Tibial nerve (tissue), 4 donors: ENCODE measurements at regions not wholly inside any gene's neighbourhood (a gene's known extent, or its start where the extent isn't known, plus 50 kb on each side); places are given as distances from the start of the nearest gene placed in this dataset.

ENCODE experiments used
- EP300 ChIP-seq, 2 donors: sonication (generic); formaldehyde crosslinking; IDR thresholded peaks; one replicate each; pipeline ENCODE4 v1.6.1; 2017; ENCODE audit warnings: antibody characterized with exemption in 2 of 2, mild to moderate bottlenecking in 1 of 2
- POLR2A ChIP-seq, 2 donors: fragments of 450-650 bp; IDR thresholded peaks; one replicate each; pipeline ENCODE4 v1.6.1; 2017; ENCODE audit warnings: antibody characterized with exemption in 2 of 2, mild to moderate bottlenecking in 2 of 2, moderate library complexity in 2 of 2
- TF ChIP-seq, protein P1 (sequence below), 5 experiments: fragments of 200-600 bp in 3 of 5; fragments of 450-650 bp in 2 of 5; sonication (generic) in 3 of 5; IDR thresholded peaks; one replicate each; pipeline ENCODE4 v1.5.1; 2016 to 2019; ENCODE audit warnings: antibody characterized with exemption in 5 of 5, mild to moderate bottlenecking in 3 of 5, moderate library complexity in 2 of 5

DNA sequence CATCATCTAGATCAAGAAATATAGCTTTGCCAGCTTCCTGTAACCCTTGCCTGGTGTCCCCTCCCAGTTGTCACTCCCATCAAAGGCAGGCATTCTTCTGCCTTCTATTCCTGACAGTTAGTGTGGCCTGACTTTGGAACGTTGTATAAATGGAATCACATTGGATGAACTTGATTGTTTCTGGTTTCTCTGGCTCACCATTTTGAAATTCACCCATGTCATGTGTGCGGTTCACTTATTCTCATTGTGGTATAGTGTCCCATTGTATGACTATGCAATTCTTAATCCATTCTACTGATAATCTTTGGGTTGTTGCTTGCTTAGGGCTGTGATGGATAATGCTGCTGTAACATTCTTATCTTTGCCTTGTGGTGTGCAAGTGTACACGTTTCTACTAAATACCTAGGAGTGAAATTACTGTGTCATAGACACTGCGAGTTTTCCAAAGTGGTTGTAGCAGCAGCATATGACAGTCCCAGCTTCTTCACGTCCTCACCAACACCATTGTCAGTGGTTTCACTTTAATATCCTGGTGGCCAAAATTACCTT lies 73.2 kb downstream of the VEGFA start:
- TF ChIP-seq, protein P1, sequence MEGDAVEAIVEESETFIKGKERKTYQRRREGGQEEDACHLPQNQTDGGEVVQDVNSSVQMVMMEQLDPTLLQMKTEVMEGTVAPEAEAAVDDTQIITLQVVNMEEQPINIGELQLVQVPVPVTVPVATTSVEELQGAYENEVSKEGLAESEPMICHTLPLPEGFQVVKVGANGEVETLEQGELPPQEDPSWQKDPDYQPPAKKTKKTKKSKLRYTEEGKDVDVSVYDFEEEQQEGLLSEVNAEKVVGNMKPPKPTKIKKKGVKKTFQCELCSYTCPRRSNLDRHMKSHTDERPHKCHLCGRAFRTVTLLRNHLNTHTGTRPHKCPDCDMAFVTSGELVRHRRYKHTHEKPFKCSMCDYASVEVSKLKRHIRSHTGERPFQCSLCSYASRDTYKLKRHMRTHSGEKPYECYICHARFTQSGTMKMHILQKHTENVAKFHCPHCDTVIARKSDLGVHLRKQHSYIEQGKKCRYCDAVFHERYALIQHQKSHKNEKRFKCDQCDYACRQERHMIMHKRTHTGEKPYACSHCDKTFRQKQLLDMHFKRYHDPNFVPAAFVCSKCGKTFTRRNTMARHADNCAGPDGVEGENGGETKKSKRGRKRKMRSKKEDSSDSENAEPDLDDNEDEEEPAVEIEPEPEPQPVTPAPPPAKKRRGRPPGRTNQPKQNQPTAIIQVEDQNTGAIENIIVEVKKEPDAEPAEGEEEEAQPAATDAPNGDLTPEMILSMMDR (IDR thresholded peaks at IDR 0.05): no peak
- no peak for TF ChIP-seq POLR2A (IDR thresholded peaks at IDR 0.05)
- no peak for TF ChIP-seq EP300 (IDR thresholded peaks at IDR 0.05)
